Peyer's patch (tissue), 4 donors: ENCODE measurements at regions not wholly inside any gene's neighbourhood (a gene's known extent, or its start where the extent isn't known, plus 50 kb on each side); places are given as distances from the start of the nearest gene placed in this dataset.

Source experiments
- POLR2A ChIP-seq, 2 donors: fragments of 450-650 bp; IDR thresholded peaks; one replicate each; pipeline ENCODE4 v1.5.1; 2017; ENCODE audit warnings: antibody characterized with exemption in 2 of 2, mild to moderate bottlenecking in 2 of 2, moderate library complexity in 2 of 2
- TF ChIP-seq, protein P1 (sequence below), 6 experiments: fragments of 450-650 bp in 4 of 6; fragments of 200-600 bp in 2 of 6; sonication (generic) in 1 of 6; IDR thresholded peaks; one replicate each; pipeline ENCODE4 v1.5.1; 2017 to 2019; ENCODE audit warnings: antibody characterized with exemption in 6 of 6, mild to moderate bottlenecking in 3 of 6, moderate library complexity in 1 of 6

DNA sequence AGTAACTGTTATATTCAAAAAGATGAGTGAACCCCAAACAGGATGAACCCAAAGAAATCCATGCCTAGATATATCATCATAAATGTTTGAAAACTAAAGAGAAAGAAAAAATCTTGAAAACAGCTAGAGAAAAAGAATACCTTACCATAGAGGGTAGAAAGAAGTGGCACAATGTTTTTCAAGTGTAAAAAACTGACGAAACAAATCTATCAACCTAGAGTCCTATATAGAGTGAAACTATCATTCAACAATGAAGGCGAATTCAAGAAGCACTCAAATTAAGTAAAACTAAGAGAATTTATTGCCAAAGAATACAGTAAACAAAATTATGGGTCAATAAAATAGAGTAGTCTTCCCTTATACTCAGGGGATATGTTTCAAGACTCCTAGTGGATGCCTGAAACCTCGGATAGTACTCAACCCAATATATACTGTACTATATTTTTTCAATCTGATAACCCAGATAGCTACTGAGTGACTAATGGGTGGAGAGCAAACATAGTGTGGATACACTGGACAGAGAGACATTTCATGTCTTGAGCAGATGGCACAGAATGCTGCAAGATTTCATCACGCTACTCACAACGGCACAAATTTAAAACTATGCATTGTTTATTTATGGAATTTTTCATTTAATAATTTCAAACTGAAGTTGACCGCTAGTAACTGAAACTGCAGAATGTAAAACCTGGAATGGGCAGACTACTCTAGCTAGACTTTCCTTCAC, 52.6 kb upstream of the TMEM106B start:
- TF ChIP-seq, protein P1, sequence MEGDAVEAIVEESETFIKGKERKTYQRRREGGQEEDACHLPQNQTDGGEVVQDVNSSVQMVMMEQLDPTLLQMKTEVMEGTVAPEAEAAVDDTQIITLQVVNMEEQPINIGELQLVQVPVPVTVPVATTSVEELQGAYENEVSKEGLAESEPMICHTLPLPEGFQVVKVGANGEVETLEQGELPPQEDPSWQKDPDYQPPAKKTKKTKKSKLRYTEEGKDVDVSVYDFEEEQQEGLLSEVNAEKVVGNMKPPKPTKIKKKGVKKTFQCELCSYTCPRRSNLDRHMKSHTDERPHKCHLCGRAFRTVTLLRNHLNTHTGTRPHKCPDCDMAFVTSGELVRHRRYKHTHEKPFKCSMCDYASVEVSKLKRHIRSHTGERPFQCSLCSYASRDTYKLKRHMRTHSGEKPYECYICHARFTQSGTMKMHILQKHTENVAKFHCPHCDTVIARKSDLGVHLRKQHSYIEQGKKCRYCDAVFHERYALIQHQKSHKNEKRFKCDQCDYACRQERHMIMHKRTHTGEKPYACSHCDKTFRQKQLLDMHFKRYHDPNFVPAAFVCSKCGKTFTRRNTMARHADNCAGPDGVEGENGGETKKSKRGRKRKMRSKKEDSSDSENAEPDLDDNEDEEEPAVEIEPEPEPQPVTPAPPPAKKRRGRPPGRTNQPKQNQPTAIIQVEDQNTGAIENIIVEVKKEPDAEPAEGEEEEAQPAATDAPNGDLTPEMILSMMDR (IDR thresholded peaks at IDR 0.05) = no peak
- no peak for TF ChIP-seq POLR2A (IDR thresholded peaks at IDR 0.05)
